HUES6 (cell line): ENCODE measurements at regions not wholly inside any gene's neighbourhood (a gene's known extent, or its start where the extent isn't known, plus 50 kb on each side); places are given as distances from the start of the nearest gene placed in this dataset.

Experiments used
- H3K27ac ChIP-seq: 2 replicates; pipeline ENCODE4 v1.7.0; 2013; ENCODE audit warnings: low read depth, mild to moderate bottlenecking, low read length, inconsistent platforms
- H3K27me3 ChIP-seq: 2 replicates; pipeline ENCODE4 v1.6.1; 2013; ENCODE audit warnings: low read length; ENCODE audit not compliant: control insufficient read depth, insufficient read depth
- H3K36me3 ChIP-seq: 2 replicates; pipeline ENCODE4 v1.6.1; 2013; ENCODE audit warnings: low read length; ENCODE audit not compliant: control insufficient read depth, insufficient read depth
- H3K4me1 ChIP-seq: 2 replicates; pipeline ENCODE4 v1.6.1; 2013; ENCODE audit warnings: low read length; ENCODE audit not compliant: control insufficient read depth, insufficient read depth
- H3K4me3 ChIP-seq: 2 replicates; pipeline ENCODE4 v1.5.1; 2013; ENCODE audit warnings: low read depth, low read length
- H3K9ac ChIP-seq: one replicate; pipeline ENCODE4 v1.6.1; 2013; ENCODE audit warnings: mild to moderate bottlenecking, low read length
- H3K9me3 ChIP-seq: 2 replicates; pipeline ENCODE4 v1.6.1; 2013; ENCODE audit warnings: low read depth, low read length; ENCODE audit not compliant: control insufficient read depth, insufficient read depth

DNA sequence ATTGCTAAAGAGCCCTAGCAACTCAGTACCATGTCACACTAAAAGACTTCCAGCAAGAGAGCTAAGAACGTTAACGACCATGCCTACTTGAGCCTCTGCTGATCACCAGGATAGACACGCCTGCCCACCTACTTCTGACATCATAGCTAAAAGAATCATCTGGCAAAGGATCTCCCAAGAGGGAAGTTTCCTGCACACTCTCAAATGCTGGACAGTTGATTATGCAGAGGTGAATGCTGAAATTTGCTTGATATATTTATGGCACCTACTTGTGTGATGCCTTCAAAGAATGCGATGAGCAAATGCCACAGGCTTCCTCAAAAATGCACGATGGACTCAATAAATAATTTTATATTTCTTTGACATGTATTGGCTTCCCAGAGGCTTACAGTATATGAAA lies 113.6 kb downstream of the GALC start:
- Histone ChIP-seq H3K9ac (no peak overlapping the region), H3K4me3 (no peak overlapping the region), H3K9me3 (no peaks in the 10 kb centered on the region), H3K36me3 (no peaks in the 10 kb centered on the region), H3K27ac (no peak overlapping the region), H3K4me1 (no peaks in the 10 kb centered on the region), H3K27me3 (no peaks in the 10 kb centered on the region)

DNA sequence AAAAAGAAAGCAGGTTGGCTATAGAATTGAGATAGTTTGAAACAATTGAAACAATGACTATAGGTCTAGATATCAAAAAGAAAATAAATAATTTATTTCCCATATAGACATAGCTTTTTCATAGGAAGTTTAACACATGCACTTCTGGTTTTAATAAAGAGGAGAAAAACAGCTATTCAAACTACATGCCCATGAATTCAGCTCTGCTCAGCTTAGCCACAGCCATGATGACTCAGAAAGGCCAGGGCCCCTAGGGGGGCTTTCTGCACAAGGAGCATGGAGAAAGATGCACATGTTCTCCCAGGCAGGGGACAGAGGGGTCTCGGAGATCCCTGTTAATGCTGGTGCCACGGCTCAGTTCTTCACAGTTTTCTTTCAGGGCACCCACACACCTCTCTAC lies 114.0 kb downstream of the GALC start:
- Histone ChIP-seq H3K27me3 (no peaks in the 10 kb centered on the region), H3K36me3 (no peaks in the 10 kb centered on the region), H3K9me3 (no peaks in the 10 kb centered on the region), H3K27ac (no peak overlapping the region), H3K9ac (no peak overlapping the region), H3K4me3 (no peak overlapping the region), H3K4me1 (no peaks in the 10 kb centered on the region)

DNA sequence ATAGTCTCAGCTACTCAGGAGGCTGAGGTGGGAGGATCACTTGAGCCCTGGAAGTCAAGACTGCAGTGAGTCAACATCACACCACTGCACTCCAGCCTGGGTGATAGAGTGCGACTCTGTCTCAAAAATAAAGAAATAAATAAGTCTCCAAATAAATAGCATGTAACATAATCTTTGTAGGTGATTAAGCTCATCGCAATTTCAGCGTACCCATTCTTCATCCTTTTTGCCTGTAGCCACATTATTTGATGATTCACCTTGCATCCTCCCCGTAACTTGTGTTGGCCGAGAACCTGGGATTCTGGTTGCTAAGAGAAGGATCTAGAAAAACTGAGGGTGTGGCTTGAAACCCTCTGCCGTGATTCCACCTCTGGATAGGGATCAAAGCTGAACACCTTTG lies 115.1 kb downstream of the GALC start:
- H3K36me3 ChIP-seq, result no peaks in the 10 kb centered on the region
- H3K9ac ChIP-seq, result no peak overlapping the region
- no peaks in the 10 kb centered on the region for H3K27me3 ChIP-seq
- H3K9me3 ChIP-seq, result no peaks in the 10 kb centered on the region
- H3K27ac ChIP-seq, result no peak overlapping the region
- H3K4me1 ChIP-seq, result no peaks in the 10 kb centered on the region
- H3K4me3 ChIP-seq, result no peak overlapping the region

DNA sequence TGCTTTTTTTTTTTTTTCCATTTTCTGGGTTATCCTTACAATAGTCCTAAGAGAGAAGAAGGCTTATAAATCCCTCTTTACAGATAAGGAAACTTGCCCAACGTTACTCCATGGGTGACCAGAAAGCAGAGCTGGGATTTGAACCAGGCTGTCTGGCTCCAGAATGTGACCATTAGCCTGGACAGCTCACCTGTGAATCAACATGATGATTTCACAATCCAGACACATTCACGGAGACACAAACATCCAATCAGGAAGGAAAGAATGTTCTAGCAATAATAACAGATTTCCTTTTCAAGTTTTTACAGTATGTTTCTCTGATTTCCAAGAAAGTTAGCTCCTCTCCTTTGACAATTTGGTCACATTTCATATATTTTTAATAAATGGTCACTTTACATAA lies 118.3 kb downstream of the GALC start:
- Histone ChIP-seq H3K9ac (no peak overlapping the region), H3K9me3 (no peaks in the 10 kb centered on the region), H3K27me3 (no peaks in the 10 kb centered on the region)

DNA sequence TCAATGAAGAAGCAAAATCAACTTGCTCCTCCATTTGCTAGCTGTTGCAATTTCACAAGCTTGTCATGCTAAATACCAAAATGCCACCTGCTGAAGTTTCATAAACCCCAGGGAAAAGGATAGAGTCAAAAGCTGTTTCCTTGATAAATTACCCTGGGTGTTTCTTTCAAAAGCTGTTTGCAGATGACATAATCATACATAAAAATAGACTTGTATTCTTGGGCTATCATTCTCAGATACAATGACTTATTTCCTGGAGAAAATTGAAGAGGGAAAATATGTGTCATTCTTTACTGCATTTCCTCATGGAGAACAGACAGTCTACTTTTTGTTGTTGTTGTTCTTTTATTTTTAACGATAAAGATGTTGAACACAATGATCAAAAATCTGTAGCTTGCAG lies 119.2 kb downstream of the GALC start:
- H3K9me3 ChIP-seq, result no peaks in the 10 kb centered on the region
- H3K27me3 ChIP-seq, result no peaks in the 10 kb centered on the region
- no peak overlapping the region for H3K27ac ChIP-seq
- H3K4me1 ChIP-seq, result no peaks in the 10 kb centered on the region
- H3K9ac ChIP-seq, result no peak overlapping the region
- no peak overlapping the region for H3K4me3 ChIP-seq
- no peaks in the 10 kb centered on the region for H3K36me3 ChIP-seq

More for the DNA sequence above, 118.3 kb downstream of the GALC start:
- Histone ChIP-seq H3K4me1 (no peaks in the 10 kb centered on the region), H3K36me3 (no peaks in the 10 kb centered on the region), H3K27ac (no peak overlapping the region), H3K4me3 (no peak overlapping the region)

DNA sequence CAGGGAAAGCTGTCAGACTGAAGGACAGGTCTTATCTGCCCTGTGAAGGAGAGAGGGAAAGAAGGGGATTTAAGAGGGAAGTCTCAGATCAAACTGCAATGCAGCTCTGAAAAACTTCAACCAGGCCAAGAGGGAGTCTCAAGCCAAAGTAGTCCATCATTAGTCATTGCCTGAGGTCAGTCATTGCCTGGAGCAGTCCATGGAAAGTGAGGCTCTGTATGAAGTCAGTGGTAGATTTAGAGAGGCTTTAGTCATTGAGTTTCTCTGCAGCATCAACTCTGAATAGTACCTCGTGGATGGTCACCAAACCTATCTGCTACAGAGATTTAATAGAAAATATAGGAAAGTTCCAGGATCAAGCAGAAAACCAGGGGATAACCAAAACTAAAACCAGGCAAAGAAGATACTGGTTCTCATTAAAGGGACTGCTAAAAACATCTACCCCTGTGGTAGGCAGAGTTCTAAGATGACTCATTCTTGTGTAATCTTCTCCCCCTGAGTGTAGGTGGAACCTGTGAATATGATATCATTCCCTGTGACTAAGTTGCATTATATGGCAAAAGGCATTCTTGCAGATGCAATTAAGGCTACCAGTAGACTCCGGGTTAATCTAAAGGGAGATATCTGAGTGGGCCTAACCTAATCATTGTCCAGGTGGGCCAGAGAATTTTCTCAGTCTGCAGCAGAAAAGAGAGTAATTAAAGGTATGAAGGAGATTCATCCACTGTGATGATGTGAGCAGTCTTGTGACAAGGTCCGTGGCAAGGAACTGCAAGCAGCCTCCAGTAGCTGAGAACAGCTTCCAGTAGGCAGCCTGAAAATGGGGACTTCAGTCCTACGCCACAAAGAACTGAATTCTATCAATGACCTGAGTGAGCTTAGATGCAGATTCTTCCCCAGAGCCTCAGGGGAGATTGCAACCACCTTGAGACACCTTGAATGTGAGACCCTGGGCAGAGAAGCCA lies 123.1 kb downstream of the GALC start:
- Histone ChIP-seq H3K9ac (no peak overlapping the region), H3K27me3 (no peaks in the 10 kb centered on the region), H3K36me3 (no peaks in the 10 kb centered on the region), H3K4me3 (no peak overlapping the region), H3K9me3 (no peaks in the 10 kb centered on the region), H3K27ac (no peak overlapping the region), H3K4me1 (no peaks in the 10 kb centered on the region)

DNA sequence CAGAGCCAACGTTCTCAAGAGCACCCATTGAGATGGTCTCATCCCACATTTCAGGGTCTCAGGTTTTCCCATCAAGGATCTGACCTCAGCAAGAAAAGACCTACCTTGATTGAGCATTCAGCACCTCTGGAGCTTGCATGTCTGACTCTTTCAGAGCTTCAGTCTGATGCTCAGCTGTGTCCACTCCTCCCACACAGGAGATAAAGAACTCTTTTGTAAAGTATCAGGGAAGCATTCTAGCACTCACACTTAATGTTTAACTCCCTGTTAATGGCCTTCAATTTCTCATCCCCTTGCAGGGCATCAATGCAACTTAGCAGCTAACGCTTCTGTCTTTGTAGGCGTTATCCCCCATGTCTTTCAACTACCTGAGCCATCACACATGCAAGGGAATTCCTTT lies 124.1 kb downstream of the GALC start:
- Histone ChIP-seq H3K36me3 (no peaks in the 10 kb centered on the region), H3K27me3 (no peaks in the 10 kb centered on the region), H3K9ac (no peak overlapping the region), H3K27ac (no peak overlapping the region), H3K4me1 (no peaks in the 10 kb centered on the region), H3K4me3 (no peak overlapping the region), H3K9me3 (no peaks in the 10 kb centered on the region)

DNA sequence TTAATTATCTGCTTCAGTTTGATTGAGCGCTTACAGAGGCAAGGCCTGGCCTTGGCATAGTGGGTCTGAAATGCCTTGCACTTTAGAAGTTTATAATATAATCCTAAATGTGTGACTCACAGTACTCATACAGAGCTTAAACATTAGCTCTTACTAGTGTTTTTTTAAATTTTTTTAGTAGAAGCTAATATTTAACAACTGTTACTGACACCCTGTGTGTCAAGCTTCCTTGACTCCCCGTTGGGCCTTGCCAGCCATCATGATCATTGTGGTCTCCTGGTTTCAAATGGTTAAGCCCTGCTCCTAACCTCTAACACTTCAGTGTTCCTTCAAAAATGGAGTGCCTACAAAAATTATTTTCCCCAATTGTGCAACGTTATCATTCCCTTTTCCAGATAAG lies 126.9 kb downstream of the GALC start:
- Histone ChIP-seq H3K27me3 (no peaks in the 10 kb centered on the region), H3K9me3 (no peaks in the 10 kb centered on the region), H3K27ac (no peak overlapping the region), H3K4me1 (no peaks in the 10 kb centered on the region), H3K9ac (no peak overlapping the region), H3K4me3 (no peak overlapping the region), H3K36me3 (no peaks in the 10 kb centered on the region)

DNA sequence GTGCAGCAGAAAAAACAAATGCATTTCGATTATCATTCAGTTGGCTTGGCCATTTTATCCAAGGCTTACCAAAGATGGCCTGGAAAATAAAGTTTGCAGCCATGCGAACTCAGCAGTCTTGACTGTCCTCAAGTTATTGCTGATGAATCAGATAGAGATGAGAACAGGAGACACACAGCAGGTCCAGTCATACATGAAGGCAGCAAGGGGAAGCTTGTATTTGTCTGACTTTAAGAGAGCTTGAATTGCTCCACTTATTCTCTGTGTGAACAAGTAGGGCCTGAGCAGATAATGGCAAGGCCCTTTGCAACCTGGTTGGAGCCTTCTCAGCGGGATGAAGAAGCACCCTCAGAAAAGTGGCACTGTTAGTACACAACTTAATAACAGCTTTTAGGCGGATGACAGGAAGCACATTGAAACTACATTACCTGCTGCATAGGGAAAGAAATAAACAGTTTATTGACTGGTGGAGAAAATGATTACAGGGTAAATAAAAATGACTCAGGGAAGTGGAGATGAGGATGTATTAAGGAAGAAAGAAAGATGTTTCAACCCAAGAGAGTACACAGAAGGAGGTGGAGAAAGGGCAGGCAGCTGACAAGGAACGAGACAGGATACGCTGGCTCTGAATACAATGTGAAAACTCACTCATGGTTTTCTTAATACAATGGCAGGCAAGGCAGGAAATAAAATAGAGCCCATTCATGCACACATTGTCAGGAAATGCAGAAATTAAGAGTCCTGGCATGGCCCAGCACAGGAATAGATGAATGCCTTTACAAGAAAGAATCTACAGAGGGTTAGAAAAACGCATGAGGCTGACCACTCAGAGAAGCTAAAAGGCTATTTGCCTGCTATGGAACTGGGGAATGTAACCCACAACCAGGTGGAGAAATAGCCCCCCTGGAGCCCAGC lies 128.4 kb downstream of the GALC start:
- no peaks in the 10 kb centered on the region for H3K36me3 ChIP-seq
- H3K27me3 ChIP-seq, result no peaks in the 10 kb centered on the region
- no peak overlapping the region for H3K9ac ChIP-seq
- peaks cover 6% of the 10 kb centered on the region; the same call in 1 of the 2 replicates for H3K9me3 ChIP-seq
- H3K4me3 ChIP-seq, result no peak overlapping the region
- no peaks in the 10 kb centered on the region for H3K4me1 ChIP-seq
- H3K27ac ChIP-seq, result no peak overlapping the region

DNA sequence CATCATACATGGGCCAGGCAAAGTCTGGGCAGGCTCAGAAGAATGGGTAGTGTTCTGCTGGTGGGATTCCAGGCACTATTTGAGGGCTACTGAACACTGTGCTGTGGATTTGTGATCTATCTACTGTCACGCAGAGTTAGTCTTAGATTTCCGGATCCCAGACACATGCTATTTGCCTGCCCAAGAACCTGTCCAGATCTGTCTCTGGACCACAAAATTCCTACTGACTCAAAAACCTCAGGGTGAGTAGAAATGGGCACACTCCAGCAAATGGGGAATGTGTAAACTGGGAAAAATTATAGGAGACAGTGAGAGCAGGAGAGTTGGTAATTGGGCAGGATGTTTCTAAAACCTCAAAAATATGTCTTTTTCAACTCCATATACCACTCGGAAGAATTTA lies 129.9 kb downstream of the GALC start:
- Histone ChIP-seq H3K9me3 (peaks cover 6% of the 10 kb centered on the region; the same call in 1 of the 2 replicates), H3K4me1 (no peaks in the 10 kb centered on the region), H3K36me3 (no peaks in the 10 kb centered on the region), H3K9ac (no peak overlapping the region), H3K27me3 (no peaks in the 10 kb centered on the region), H3K4me3 (no peak overlapping the region), H3K27ac (no peak overlapping the region)

DNA sequence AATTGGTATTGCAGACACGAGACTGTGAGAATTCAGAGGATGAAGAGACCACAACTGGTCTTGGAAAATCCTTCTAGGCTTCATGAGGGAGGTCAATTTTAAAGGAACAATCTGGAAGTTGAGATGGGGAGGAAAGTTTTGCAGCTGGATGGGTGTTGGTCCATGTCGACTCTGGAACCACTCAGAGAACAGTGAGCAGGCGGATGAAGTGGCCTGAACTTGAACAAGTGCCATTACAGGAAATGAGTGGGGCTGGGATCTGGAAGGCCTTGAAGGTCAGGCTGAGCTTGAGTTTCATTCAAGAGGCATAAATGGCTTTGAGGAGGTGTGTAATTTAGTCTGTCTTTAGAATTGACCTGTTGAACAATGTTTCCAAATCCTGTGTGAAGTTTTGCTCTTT lies 140.9 kb downstream of the GALC start:
- H3K36me3 ChIP-seq, result no peaks in the 10 kb centered on the region
- H3K4me1 ChIP-seq, result no peaks in the 10 kb centered on the region
- H3K9ac ChIP-seq, result no peak overlapping the region
- H3K27ac ChIP-seq, result no peak overlapping the region
- H3K9me3 ChIP-seq, result no peaks in the 10 kb centered on the region
- no peak overlapping the region for H3K4me3 ChIP-seq
- H3K27me3 ChIP-seq, result no peaks in the 10 kb centered on the region
